Glutamatergic neuron (in vitro differentiated cells): ENCODE measurements at regions not wholly inside any gene's neighbourhood (a gene's known extent, or its start where the extent isn't known, plus 50 kb on each side); places are given as distances from the start of the nearest gene placed in this dataset.

Experiments
- DNase-seq: peaks from one replicate; pipeline ENCODE4 v3.0.0; 2022
- H3K27ac Mint-ChIP-seq: one replicate; pipeline ENCODE4 v1.8.0; 2020; ENCODE audit warnings: mild to moderate bottlenecking, mixed read lengths, inconsistent platforms; ENCODE audit not compliant: unreplicated experiment
- H3K27me3 Mint-ChIP-seq: one replicate; pipeline ENCODE4 v1.8.0; 2020; ENCODE audit warnings: mild to moderate bottlenecking, moderate library complexity, mixed read lengths, inconsistent platforms; ENCODE audit not compliant: unreplicated experiment
- H3K36me3 Mint-ChIP-seq: one replicate; pipeline ENCODE4 v1.8.0; 2020; ENCODE audit warnings: mild to moderate bottlenecking, mixed read lengths, inconsistent platforms; ENCODE audit not compliant: unreplicated experiment
- H3K4me1 Mint-ChIP-seq: one replicate; pipeline ENCODE4 v1.8.0; 2020; ENCODE audit warnings: mild to moderate bottlenecking, low read depth, mixed read lengths, inconsistent platforms; ENCODE audit not compliant: unreplicated experiment
- H3K4me3 Mint-ChIP-seq: one replicate; pipeline ENCODE4 v1.8.0; 2020; ENCODE audit warnings: mild to moderate bottlenecking, mixed read lengths, inconsistent platforms; ENCODE audit not compliant: unreplicated experiment
- H3K9me3 Mint-ChIP-seq: one replicate; pipeline ENCODE4 v1.8.0; 2020; ENCODE audit warnings: mild to moderate bottlenecking, moderate library complexity, mixed read lengths, inconsistent platforms; ENCODE audit not compliant: unreplicated experiment
- CTCF ChIP-seq: fragments of 200-600 bp; sonication (generic); IDR thresholded peaks from one replicate; pipeline ENCODE4 v1.5.0; 2021; ENCODE audit not compliant: partially characterized antibody, unreplicated experiment

DNA sequence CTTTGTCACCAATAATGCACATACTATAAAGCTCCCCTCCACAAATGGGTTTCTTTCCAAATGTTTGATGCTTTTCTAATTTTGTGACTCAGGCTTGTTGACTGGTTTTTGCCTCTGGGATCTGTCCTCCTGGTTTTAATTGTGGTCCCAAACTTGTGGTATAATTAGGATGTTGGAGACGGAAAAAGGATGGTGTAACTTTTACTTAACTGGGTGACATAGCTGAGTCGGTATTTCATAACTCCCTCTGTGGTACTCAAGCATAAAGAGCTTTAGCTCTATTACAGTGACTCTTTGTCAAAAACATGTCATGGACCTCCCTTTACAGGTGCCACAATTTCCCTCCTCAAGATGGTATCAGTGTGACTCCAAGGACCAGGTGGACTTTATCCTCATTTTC is 119.7 kb upstream of the RBPJ start:
- TF ChIP-seq CTCF: no peak
- Mint-ChIP-seq H3K4me1 (no peaks in the 10 kb centered on the region), H3K36me3 (no peaks in the 10 kb centered on the region), H3K4me3 (no peak overlapping the region), H3K27ac (no peak overlapping the region), H3K9me3 (no peaks in the 10 kb centered on the region), H3K27me3 (no peaks in the 10 kb centered on the region)
- no peak for DNase-seq

DNA sequence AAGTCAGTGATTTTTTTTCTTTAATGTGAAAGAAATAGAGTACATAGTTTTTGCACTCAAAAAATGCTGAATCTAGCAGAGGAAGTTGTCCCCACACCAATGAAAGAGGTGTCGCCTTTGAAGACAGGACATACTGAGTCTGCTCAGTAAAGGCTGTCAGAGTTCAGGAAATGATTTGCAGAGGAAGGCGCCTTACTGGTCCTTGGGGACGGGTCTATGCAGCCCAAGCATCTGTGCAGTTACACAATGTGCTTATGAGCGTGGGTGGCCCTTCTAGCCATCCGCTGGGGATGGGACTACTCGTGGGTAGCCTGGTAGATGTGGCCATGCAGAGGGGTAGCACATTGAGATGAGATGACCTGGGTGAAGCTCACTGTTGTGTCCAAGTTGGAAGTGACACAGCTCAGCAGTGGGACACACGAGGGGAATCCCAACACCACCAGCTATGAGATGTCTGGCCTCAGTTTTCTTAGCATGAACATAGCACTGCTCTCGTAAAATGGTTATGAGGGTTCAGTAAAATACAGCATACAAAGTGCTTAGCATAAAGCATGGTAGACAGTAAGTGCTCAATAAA is 116.5 kb upstream of the RBPJ start:
- peaks cover 2% of the 10 kb centered on the region for H3K27me3 Mint-ChIP-seq
- DNase-seq: no peak
- H3K27ac Mint-ChIP-seq: no peak overlapping the region
- H3K36me3 Mint-ChIP-seq: no peaks in the 10 kb centered on the region
- no peak overlapping the region for H3K4me3 Mint-ChIP-seq
- peaks cover 3% of the 10 kb centered on the region for H3K4me1 Mint-ChIP-seq
- TF ChIP-seq CTCF: no peak
- no peaks in the 10 kb centered on the region for H3K9me3 Mint-ChIP-seq

DNA sequence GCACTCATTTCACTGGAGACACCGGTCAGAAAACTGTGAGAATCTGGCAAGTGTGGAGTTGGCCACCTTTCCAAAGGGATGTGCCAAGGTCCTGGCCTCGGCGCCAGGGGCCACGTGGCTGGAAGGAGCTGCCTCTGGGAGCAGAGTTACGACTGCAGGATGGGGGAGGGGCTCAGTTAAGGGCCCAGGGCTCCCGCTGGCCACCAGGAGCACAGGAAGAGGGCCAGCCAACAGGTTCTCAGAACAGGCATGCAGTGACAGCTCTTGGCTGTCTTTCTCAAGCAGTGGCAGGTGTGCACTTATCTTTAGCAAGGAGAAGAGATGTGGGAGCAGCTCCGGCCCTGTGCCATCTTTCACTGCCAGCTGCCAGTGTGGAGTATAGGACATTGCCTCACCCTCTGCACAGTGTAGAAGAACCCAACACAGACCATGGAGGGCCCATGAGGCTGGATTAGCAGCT is 115.9 kb upstream of the RBPJ start:
- Mint-ChIP-seq H3K4me3 (no peak overlapping the region), H3K9me3 (no peaks in the 10 kb centered on the region)
- DNase-seq: no peak

GRCh38 chr4:26206339-26206738 is 114.5 kb upstream of the RBPJ start:
- no peak for DNase-seq
- H3K4me3 Mint-ChIP-seq: no peak overlapping the region
- H3K36me3 Mint-ChIP-seq: no peaks in the 10 kb centered on the region
- no peak overlapping the region for H3K27ac Mint-ChIP-seq
- H3K9me3 Mint-ChIP-seq: no peaks in the 10 kb centered on the region
- peaks cover 3% of the 10 kb centered on the region for H3K4me1 Mint-ChIP-seq
- H3K27me3 Mint-ChIP-seq: peaks cover 2% of the 10 kb centered on the region
- no peak for TF ChIP-seq CTCF

More for the DNA sequence above, 115.9 kb upstream of the RBPJ start:
- no peak overlapping the region for H3K27ac Mint-ChIP-seq
- peaks cover 3% of the 10 kb centered on the region for H3K4me1 Mint-ChIP-seq
- no peak for TF ChIP-seq CTCF
- peaks cover 2% of the 10 kb centered on the region for H3K27me3 Mint-ChIP-seq
- no peaks in the 10 kb centered on the region for H3K36me3 Mint-ChIP-seq

- Mint-ChIP-seq H3K27ac (peak overlapping the region; percentile 6), H3K4me3 (no peak overlapping the region), H3K4me1 (peaks cover 3% of the 10 kb centered on the region), H3K9me3 (no peaks in the 10 kb centered on the region), H3K36me3 (no peaks in the 10 kb centered on the region), H3K27me3 (peaks cover 2% of the 10 kb centered on the region)
- no peak for DNase-seq
- TF ChIP-seq CTCF: no peak
These were observed 113.8 kb upstream of the RBPJ start for GRCh38 chr4:26206999-26207398.
